ENCODE measurements at regions not wholly inside any gene's neighbourhood (a gene's known extent, or its start where the extent isn't known, plus 50 kb on each side); places are given as distances from the start of the nearest gene placed in this dataset.
"Not testable (repeated sequence)": the region's sequence is repeated elsewhere in the genome, so short reads cannot be mapped to it uniquely, and the experiment has no call there.

DNA sequence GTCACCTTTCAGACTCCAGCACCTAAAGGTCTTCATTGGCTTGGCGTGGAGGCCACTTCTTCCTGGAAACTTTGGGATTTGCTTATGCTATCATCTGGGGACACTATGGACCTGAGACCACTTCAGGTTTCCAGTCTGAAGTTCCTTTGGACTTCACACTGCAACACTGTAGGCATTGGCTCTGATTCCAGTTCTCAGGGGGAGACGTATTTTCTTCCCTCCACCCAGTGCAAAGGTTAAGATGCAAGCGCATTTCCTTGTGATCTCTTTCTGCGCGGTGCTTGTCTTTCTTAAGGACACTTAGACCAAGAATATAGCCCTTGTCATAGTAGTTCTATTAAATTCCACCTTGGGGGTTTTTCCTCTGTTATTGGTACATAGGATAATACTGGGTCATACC is 299.8 kb downstream of the TSHZ3 start:
- FAIRE-seq (no peak), DNase-seq (ENCODE audit: low spot score) (no peak)

DNA sequence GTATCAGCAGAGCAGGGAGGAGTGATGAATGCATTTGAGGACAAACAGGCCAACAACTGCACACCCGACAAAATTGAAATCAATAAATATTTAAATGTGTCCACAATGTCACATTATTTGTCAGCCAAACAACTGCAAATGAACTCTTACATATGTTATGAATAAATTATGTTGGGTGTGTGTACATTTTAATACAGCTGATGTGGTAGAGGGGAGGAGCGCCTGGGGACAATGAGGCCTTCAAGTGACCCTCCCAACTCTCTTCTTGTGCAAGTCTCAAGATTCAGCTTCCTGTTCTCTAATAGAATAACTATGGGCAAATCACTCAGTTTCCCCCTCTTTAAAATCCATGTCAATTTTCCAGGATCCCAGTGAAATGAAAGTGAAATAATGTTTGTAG is 303.2 kb downstream of the TSHZ3 start:
- no peak for DNase-seq (ENCODE audit: low spot score)
- no peak for FAIRE-seq

- FAIRE-seq (no peak), DNase-seq (ENCODE audit: low spot score) (no peak)
Measured at GRCh38 chr19:31041461-31041860, 307.8 kb downstream of the TSHZ3 start.

GRCh38 chr19:31039151-31039550 is 310.1 kb downstream of the TSHZ3 start:
- no peak for FAIRE-seq
- DNase-seq (ENCODE audit: low spot score), result no peak

DNA sequence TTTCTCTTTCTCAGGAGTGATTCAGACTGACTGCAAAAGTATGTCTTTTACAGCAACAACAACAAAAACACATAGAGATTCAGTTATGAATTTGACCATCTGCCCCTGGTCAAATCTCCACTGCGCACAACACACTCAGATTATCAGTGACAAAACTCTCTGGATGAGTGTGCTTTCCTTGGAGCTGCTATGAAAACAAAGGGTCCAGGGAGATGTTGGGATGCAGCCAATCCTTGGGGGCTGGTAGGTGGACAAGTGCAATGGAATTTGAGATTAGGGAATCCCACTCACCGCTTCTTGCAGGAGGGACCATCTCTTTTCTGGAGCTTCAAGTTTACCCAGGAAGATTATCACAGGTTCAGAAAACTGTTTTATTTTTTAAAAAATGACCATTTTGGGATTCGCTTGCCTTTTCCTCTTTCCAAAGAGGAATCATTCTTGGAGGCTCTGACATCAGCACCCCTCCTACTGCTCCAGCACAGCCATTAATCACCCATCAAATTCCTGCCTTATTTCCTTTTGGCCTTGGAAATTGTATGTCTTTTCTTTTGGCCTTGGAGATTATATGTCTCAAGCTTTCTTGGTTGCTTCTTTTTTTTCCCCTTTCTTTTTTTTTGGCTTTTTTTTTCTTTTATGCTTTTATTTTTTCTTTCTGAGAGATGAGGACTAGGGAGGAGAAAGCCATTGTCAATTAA is 311.8 kb downstream of the TSHZ3 start:
- DNase-seq (ENCODE audit: low spot score) (no peak), FAIRE-seq (no peak)

- DNase-seq (ENCODE audit: low spot score); FAIRE-seq: not testable (repeated sequence)
Measured at GRCh38 chr19:31031455-31031854, 317.8 kb downstream of the TSHZ3 start.

- DNase-seq (ENCODE audit: low spot score) (no peak), FAIRE-seq (no peak)
Measured at GRCh38 chr19:31023038-31023437, 326.2 kb downstream of the TSHZ3 start.

DNA sequence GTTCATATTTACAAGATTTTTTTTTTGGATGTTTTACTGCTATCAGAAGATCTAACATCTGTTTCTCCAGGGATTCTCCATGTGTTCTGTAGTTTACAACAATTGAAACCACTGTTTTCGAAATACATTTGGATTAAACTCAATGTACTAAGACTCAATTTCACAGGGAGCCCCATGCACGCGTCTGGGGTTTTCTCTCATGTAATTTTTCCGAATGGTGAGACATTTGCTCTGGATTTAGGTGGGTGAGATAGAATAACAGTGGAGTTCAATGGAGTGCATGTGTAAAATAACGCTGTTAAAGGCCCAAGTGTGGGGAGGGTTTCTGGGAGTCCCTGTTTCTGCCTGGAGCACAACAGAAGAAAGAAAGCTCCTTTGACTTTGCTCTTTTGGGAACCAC is 330.3 kb downstream of the TSHZ3 start:
- no peak for FAIRE-seq
- DNase-seq (ENCODE audit: low spot score), result no peak

DNA sequence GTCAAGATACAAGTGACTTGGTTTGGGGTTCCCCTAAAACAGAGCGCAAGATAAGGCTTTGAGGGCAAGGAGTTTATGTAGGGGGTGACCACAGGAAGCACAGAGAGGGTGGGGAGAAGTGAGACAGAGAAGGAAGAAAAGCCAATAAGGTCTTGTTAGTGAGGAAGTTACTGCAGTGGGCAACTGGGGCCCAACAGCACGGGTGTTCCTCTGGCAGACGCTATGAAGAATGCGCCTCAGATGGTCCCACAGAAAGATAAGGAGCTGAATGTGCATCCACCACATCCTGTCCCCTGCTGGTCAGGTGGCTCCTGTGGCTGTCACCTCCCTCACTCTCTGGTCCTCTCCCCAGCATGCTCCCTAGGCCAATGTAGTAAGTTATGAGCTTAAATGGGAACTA is 333.5 kb downstream of the TSHZ3 start:
- DNase-seq (ENCODE audit: low spot score), result no peak

DNA sequence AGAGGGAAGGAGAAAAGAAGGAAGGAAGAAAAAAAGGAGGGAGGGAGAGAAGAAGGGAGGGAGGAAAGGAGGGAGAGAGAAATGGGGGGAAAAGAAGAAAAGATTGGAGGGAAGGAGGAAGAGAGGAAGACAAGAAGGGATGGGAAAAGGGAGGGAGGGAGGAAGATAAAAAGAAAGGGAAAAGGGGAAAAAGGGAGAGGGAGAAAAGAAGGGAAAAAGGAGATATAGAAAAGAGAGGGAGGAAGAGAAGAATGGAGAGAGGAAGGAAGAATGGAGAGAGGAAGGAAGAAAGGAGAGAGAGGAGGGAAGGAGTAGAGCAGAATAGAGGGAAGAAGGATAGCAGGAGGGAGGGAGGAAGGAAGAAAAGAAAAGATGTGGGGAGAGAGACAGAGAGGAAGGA is 334.6 kb downstream of the TSHZ3 start:
- DNase-seq (ENCODE audit: low spot score), result no peak
- no peak for FAIRE-seq

More for the DNA sequence above, 333.5 kb downstream of the TSHZ3 start:
- FAIRE-seq, result no peak

- DNase-seq (ENCODE audit: low spot score) (no peak), FAIRE-seq (no peak)
Measured at GRCh38 chr19:31013384-31014020, 335.7 kb downstream of the TSHZ3 start.

DNA sequence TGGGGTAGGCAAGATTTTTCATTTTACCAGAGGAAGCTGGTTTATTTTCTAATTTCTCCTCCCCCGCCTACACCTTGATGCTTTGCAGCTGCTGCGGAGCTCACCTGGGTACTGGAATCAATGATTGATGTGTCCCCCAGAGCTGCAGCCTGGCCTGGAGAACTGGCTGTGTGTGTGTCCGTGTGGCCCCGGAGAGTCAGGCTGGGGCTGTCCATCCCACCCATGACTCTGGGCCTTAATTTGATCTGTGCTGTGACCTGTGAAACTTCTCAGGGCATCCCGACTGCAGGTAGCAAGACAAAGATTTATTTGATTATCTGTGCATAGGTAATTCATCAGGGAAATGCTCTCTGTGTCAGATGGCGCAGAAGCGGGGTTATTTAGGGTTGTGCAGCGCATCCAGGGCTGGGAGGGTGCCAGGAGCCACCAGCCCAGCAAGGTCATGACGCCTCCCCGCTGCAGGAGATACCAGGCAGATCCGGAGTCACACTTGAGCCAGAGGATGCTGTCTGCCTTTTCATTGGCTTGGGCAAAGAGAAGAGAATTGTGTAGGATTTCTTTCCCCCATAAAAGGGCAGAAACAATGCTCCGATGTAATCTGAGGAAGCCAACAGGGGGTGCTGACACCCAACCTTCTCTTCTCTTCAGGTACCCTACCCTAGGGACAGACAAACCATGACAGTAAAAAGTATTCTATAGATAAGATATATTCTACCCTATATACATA is 346.6 kb downstream of the TSHZ3 start:
- FAIRE-seq, result no peak
- no peak for DNase-seq (ENCODE audit: low spot score)

- FAIRE-seq, result no peak
- DNase-seq (ENCODE audit: low spot score), result no peak
Measured at GRCh38 chr19:31001991-31002390, 347.2 kb downstream of the TSHZ3 start.

- no peak for DNase-seq (ENCODE audit: low spot score)
- no peak for FAIRE-seq
Measured at GRCh38 chr19:31000913-31001312, 348.3 kb downstream of the TSHZ3 start.

- DNase-seq (ENCODE audit: low spot score) (no peak), FAIRE-seq (no peak)
Measured at GRCh38 chr19:30999726-31000125, 349.5 kb downstream of the TSHZ3 start.

DNA sequence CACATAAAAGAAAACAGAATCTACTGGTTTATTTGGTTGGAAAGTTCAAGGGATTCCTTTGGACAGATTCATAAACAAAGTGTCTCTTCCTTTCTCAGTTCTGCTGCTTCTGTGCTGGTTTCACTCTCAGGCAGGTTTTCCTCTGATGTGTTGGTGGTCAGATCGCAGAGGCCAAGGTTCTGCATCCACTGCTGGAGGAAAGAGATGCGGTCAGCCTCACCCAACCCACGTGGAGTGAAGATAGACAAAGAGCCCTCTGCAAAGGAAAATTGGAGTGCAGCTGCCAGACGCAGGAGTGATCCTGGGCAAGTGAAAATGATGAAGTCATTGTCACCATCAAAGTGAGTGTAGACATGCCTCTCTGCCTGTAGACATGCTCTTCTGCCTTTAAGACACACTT is 352.0 kb downstream of the TSHZ3 start:
- FAIRE-seq, result no peak
- DNase-seq (ENCODE audit: low spot score), result no peak

DNA sequence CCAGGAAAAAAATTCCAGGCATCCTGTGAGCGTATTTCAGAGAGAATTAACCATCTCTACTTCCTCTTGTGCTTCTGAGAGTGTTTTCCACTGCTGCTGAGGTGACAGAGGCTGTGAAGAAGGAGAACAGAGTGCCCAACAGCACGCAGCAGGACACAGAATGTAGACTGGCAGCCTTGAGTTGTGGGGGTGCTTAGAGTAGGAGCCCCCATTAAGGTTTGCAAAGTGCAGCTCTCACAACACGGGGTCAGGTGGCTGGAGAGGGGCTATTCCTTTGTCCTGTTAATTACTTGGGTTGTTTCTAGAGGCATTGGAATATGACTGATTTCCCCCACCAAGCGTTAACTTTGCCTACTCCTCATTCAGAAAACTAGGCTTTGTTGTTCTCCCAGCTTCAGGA is 370.6 kb downstream of the TSHZ3 start:
- FAIRE-seq, result no peak
- DNase-seq (ENCODE audit: low spot score), result no peak

DNA sequence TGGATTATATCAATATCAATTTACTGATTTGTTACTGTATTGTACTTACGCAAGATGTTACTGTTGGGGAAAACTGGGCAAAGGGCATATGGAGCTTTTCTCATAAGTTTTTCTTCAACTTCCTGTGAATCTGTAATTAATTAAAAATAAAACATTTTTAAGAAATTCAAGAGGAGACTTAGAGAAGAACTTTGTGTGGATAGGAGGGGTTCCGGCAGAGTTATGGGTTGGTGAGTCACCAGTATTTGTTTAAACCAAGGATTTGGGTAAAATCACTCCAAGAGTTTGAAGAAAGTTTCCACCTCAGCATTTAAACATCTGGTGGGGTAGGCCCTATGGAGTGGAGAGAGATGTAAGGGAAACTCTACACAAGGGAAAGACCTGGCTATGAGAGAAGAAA is 379.6 kb downstream of the TSHZ3 start:
- no peak for DNase-seq (ENCODE audit: low spot score)
- FAIRE-seq, result no peak

DNA sequence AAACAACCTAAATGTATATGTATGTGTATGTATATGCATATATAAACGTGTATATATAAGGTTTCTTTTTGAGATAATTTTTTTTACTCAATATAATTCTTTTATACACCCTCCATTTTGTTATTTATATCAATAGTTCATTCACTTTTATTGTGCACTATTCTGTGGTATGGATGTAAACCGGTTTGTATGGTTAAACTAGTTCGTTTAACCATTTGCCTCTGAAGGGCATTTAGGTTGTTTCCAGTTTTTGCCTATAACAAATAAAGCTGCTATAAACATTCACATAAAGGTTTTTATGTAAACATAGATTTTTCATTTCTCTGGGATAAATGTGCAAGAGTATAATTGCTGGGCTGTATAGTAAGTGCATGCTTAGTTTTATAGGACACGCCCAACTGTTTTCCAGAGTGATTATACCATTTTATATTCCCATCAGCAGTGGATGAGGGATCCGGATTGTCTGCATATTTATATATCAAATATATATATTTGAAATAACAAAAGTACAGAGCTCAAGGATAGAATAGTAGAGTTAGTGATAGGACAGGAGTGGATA is 380.3 kb downstream of the TSHZ3 start:
- no peak for FAIRE-seq
- no peak for DNase-seq (ENCODE audit: low spot score)

DNA sequence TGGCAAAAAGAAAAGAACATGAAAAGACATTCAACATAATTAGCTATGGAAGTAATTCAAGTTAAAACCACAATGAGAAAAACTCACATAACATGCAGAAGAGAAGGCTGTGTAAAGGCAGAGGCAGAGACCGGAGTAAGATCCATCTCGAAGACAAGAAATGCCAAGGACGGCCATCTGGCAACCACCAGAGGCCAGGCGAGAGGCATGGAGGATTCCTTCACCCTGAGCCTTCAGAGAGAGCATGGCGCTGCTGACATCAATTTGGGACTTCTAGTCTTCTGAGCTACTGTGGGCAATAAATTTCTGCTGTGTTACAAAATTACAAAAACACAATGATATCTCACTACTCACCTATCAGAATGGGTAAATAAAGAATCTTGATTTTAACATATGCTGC is 381.0 kb downstream of the TSHZ3 start:
- DNase-seq (ENCODE audit: low spot score), result no peak
- no peak for FAIRE-seq

DNA sequence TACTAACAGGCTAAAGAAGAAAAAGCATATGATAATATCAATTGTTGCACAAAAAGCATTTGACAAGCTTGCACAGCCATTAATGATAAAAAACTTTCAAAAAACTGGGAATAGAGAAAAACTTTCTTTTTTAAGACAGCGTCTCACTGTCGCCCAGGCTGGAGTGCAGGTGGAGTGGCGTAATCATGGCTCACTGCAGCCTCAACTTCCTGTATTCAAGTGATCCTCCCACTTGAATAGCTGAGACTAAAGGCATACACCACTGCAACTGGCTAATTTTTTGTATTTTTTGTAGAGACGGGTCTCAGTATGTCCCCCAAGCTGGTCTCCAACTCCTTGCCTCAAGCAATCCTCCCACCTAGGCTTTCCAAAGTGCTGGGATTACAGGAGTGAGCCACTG is 382.8 kb downstream of the TSHZ3 start:
- FAIRE-seq, result no peak
- no peak for DNase-seq (ENCODE audit: low spot score)

GRCh38 chr19:30959011-30959410 is 390.2 kb downstream of the TSHZ3 start:
- DNase-seq (ENCODE audit: low spot score) (no peak), FAIRE-seq (no peak)

Data from RCC 7860 (cell line).